ENCODE measurements at regions not wholly inside any gene's neighbourhood (a gene's known extent, or its start where the extent isn't known, plus 50 kb on each side); places are given as distances from the start of the nearest gene placed in this dataset.

DNA sequence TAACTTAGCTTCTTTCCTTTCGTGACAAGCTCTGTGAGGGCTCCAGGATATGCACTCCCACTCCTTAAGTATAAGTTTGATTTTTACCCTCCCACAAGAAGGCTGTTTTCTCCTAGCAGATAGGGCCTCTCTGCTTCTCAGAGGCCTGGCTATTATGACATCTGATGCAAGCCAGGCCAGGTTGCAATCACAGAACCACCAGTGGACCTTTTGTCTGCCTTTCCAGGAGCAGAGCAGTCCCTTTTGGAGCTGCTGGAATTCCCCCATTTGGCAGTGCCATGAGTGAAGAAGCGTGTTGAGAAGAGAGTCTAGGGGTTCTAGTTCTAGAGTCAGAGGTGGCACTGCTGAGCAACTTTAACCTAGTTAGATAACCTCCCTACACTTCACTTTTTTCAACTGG lies 1004.3 kb upstream of the SEMA6D start:
- TF ChIP-seq, protein P1, sequence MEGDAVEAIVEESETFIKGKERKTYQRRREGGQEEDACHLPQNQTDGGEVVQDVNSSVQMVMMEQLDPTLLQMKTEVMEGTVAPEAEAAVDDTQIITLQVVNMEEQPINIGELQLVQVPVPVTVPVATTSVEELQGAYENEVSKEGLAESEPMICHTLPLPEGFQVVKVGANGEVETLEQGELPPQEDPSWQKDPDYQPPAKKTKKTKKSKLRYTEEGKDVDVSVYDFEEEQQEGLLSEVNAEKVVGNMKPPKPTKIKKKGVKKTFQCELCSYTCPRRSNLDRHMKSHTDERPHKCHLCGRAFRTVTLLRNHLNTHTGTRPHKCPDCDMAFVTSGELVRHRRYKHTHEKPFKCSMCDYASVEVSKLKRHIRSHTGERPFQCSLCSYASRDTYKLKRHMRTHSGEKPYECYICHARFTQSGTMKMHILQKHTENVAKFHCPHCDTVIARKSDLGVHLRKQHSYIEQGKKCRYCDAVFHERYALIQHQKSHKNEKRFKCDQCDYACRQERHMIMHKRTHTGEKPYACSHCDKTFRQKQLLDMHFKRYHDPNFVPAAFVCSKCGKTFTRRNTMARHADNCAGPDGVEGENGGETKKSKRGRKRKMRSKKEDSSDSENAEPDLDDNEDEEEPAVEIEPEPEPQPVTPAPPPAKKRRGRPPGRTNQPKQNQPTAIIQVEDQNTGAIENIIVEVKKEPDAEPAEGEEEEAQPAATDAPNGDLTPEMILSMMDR (IDR thresholded peaks at IDR 0.05; ENCODE audit: low read depth, low read length): no peak
- TF ChIP-seq MYC (IDR thresholded peaks at IDR 0.05; ENCODE audit: low read depth, low read length) (no peak), POLR2A (IDR thresholded peaks at IDR 0.05; ENCODE audit: extremely low read depth, insufficient read length) (no peak)
